C4-2B (cell line): ENCODE measurements at regions not wholly inside any gene's neighbourhood (a gene's known extent, or its start where the extent isn't known, plus 50 kb on each side); places are given as distances from the start of the nearest gene placed in this dataset.
"Not testable (repeated sequence)": the region's sequence is repeated elsewhere in the genome, so short reads cannot be mapped to it uniquely, and the experiment has no call there.

Source experiments
- ZFX ChIP-seq: fragments of 450-650 bp; IDR thresholded peaks from 2 replicates; pipeline ENCODE4 v1.6.1; 2017
- TF ChIP-seq, protein P1 (sequence below): fragments of 450-650 bp; conservative IDR thresholded peaks from 2 replicates; pipeline ENCODE4 v1.5.1; 2017; ENCODE audit warnings: mild to moderate bottlenecking

DNA sequence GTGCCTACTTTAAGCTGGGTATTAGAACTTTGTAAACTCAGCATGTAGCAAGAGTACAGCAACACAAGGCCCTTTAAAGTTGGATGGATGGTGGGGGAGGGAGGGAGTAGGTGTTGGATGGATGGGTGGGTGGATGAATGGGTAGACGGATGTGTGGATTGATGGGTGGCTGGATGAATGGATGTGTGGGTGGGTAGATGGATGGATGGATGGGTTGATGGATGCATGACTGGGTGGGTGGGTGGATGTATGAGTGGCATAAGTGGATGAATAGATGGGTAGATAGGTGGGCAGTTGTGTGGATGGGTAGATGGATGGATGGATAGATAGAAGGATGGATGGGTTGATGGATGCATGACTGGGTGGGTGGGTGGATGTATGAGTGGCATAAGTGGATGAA lies 209.8 kb downstream of the NPIPB11 start:
- TF ChIP-seq, protein P1, sequence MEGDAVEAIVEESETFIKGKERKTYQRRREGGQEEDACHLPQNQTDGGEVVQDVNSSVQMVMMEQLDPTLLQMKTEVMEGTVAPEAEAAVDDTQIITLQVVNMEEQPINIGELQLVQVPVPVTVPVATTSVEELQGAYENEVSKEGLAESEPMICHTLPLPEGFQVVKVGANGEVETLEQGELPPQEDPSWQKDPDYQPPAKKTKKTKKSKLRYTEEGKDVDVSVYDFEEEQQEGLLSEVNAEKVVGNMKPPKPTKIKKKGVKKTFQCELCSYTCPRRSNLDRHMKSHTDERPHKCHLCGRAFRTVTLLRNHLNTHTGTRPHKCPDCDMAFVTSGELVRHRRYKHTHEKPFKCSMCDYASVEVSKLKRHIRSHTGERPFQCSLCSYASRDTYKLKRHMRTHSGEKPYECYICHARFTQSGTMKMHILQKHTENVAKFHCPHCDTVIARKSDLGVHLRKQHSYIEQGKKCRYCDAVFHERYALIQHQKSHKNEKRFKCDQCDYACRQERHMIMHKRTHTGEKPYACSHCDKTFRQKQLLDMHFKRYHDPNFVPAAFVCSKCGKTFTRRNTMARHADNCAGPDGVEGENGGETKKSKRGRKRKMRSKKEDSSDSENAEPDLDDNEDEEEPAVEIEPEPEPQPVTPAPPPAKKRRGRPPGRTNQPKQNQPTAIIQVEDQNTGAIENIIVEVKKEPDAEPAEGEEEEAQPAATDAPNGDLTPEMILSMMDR = not testable (repeated sequence)
- not testable (repeated sequence) for TF ChIP-seq ZFX
